HCT116 (cell line): ENCODE measurements at regions not wholly inside any gene's neighbourhood (a gene's known extent, or its start where the extent isn't known, plus 50 kb on each side); places are given as distances from the start of the nearest gene placed in this dataset.

Source experiments
- ATAC-seq: fragments of 200-7000 bp; cut with Tn5 transposase; 2 replicates; pipeline ENCODE4 v1.9.1; 2020; ENCODE audit warnings: mild to moderate bottlenecking, moderate library complexity
- BruUV-seq: library from RNA; stranded (reverse); fragments of 400-500 nt; replicated peaks from 2 replicates; lab custom pipeline; 2021; lab: Mats Ljungman, UMichigan
- CTCF ChIA-PET: fragments of 300-600 bp; sonication (Branson Sonifier 250); formaldehyde crosslinking; loops from one replicate; lab custom pipeline; 2021; ENCODE audit warnings: antibody characterized with exemption; lab: Charles Lee
- POLR2A ChIA-PET: fragments of 300-600, 350-600 bp; sonication (Branson Sonifier 250); formaldehyde crosslinking; loops from one replicate; lab custom pipeline; 2021; ENCODE audit warnings: antibody characterized with exemption; lab: Charles Lee
- RAD21 ChIA-PET, 2 experiments: fragments of 300-600 bp; sonication (Branson Sonifier 250); formaldehyde crosslinking; loops; one replicate each; lab custom pipeline; 2023; ENCODE audit warnings: low total read pairs in 2 of 2; ENCODE audit not compliant: uncharacterized antibody in 2 of 2, unreplicated experiment in 2 of 2, low non-redundant PET in 1 of 2; lab: Charles Lee
- DNase-seq: peaks from one replicate; pipeline ENCODE4 v3.0.0-alpha.2; 2010; ENCODE audit warnings: low read depth, low spot score
- H2AFZ ChIP-seq: fragments of 200-600 bp; shearing (Covaris generic), sonication (generic); 2 replicates; pipeline ENCODE4 v1.6.1; 2017; ENCODE audit warnings: low read depth, mixed run types, mixed read lengths, antibody characterized with exemption, low read length; ENCODE audit not compliant: poor library complexity, severe bottlenecking
- H3K27ac ChIP-seq: 2 replicates; pipeline ENCODE4 v1.5.1; 2012; ENCODE audit warnings: low read depth, low read length
- H3K27me3 ChIP-seq: fragments of 200-600 bp; sonication (generic); 2 replicates; pipeline ENCODE4 v1.6.1; 2016; ENCODE audit warnings: mixed run types, low read length, mixed read lengths; ENCODE audit not compliant: insufficient read depth
- H3K36me3 ChIP-seq, 2 experiments: fragments of 200-500 bp in 1 of 2; fragments of 200-600 bp in 1 of 2; sonication (Bioruptor generic) in 1 of 2; sonication (generic) in 1 of 2; 2 replicates each; pipeline versions ENCODE4 v1.5.1 to v1.6.1; 2014 to 2016; ENCODE audit warnings: low read length in 2 of 2, inconsistent platforms in 1 of 2, mixed read lengths in 1 of 2, mixed run types in 1 of 2; ENCODE audit not compliant: insufficient read depth in 2 of 2, control insufficient read depth in 1 of 2
- H3K4me1 ChIP-seq, 2 experiments: fragments of 200-600 bp in 1 of 2; sonication (generic) in 1 of 2; 2 replicates each; pipeline versions ENCODE4 v1.5.1 to v1.6.1; 2012 to 2017; ENCODE audit warnings: low read length in 2 of 2, inconsistent platforms in 1 of 2, mild to moderate bottlenecking in 1 of 2, mixed read lengths in 1 of 2, mixed run types in 1 of 2, moderate library complexity in 1 of 2; ENCODE audit not compliant: insufficient read depth in 2 of 2, control insufficient read depth in 1 of 2
- H3K4me2 ChIP-seq: fragments of 200-600 bp; sonication (generic); 2 replicates; pipeline ENCODE4 v1.6.1; 2017; ENCODE audit warnings: mixed run types, low read length, mixed read lengths
- H3K4me3 ChIP-seq, 2 experiments: fragments of 200-600 bp in 1 of 2; sonication (generic) in 1 of 2; replicated peaks in 1 of 2; 2 replicates each; pipeline ENCODE4 v1.5.1; 2011 to 2016; ENCODE audit warnings: low read length in 2 of 2, control low read depth in 1 of 2, low read depth in 1 of 2, mild to moderate bottlenecking in 1 of 2, mixed read lengths in 1 of 2, mixed run types in 1 of 2
- H3K79me2 ChIP-seq: fragments of 200-600 bp; sonication (generic); 2 replicates; pipeline ENCODE4 v1.6.1; 2017; ENCODE audit warnings: mild to moderate bottlenecking, mixed run types, low read length, moderate library complexity, mixed read lengths; ENCODE audit not compliant: insufficient read depth
- H3K9ac ChIP-seq: fragments of 200-600 bp; sonication (generic); 2 replicates; pipeline ENCODE4 v1.6.1; 2016; ENCODE audit warnings: low read length, mixed read lengths
- H3K9me2 ChIP-seq: fragments of 200-600 bp; sonication (generic), shearing (Covaris generic); 2 replicates; pipeline ENCODE4 v1.6.1; 2017; ENCODE audit warnings: mixed run types, mild to moderate bottlenecking, moderate library complexity; ENCODE audit not compliant: insufficient read depth
- H3K9me3 ChIP-seq, 2 experiments: fragments of 200-500 bp in 1 of 2; fragments of 200-600 bp in 1 of 2; sonication (Bioruptor generic) in 1 of 2; sonication (generic) in 1 of 2; 2 replicates each; pipeline ENCODE4 v1.6.1; 2014 to 2017; ENCODE audit warnings: low read length in 2 of 2, mixed read lengths in 2 of 2, inconsistent platforms in 1 of 2, low read depth in 1 of 2, mild to moderate bottlenecking in 1 of 2, mixed run types in 1 of 2, moderate library complexity in 1 of 2; ENCODE audit not compliant: control insufficient read depth in 1 of 2, insufficient read depth in 1 of 2
- H4K20me1 ChIP-seq: fragments of 200-600 bp; sonication (generic), shearing (Covaris generic); 2 replicates; pipeline ENCODE4 v1.6.1; 2017; ENCODE audit warnings: mixed run types, mild to moderate bottlenecking, moderate library complexity; ENCODE audit not compliant: insufficient read depth
- CEBPB ChIP-seq: IDR thresholded peaks from 2 replicates; pipeline ENCODE4 v1.6.1; 2012; ENCODE audit warnings: low read depth
- EGR1 ChIP-seq: IDR thresholded peaks from 2 replicates; pipeline ENCODE4 v1.6.1; 2012; ENCODE audit warnings: low read depth
- ELF1 ChIP-seq: IDR thresholded peaks from 2 replicates; pipeline ENCODE4 v1.6.1; 2012; ENCODE audit warnings: low read depth, borderline replicate concordance
- EZH2 ChIP-seq: fragments of 200-600 bp; sonication (generic); IDR thresholded peaks from 2 replicates; pipeline ENCODE4 v1.6.1; 2017; ENCODE audit warnings: antibody characterized with exemption, mixed run types
- EZH2phosphoT487 ChIP-seq: fragments of 200-600 bp; IDR thresholded peaks from 2 replicates; pipeline ENCODE4 v1.6.1; 2018; ENCODE audit warnings: antibody characterized with exemption, borderline replicate concordance
- POLR2A ChIP-seq: IDR thresholded peaks from 2 replicates; pipeline ENCODE4 v1.7.0; 2011; ENCODE audit warnings: borderline replicate concordance; ENCODE audit not compliant: insufficient read depth, insufficient read length; ENCODE audit errors: extremely low read depth
- POLR2AphosphoS5 ChIP-seq: IDR thresholded peaks from 2 replicates; pipeline ENCODE4 v1.6.1; 2011; ENCODE audit warnings: mild to moderate bottlenecking, low read depth, low read length, moderate library complexity
- RAD21 ChIP-seq: IDR thresholded peaks from 2 replicates; pipeline ENCODE4 v1.6.1; 2012; ENCODE audit warnings: low read depth, mild to moderate bottlenecking
- REST ChIP-seq: IDR thresholded peaks from 2 replicates; pipeline ENCODE4 v1.6.1; 2012; ENCODE audit warnings: low read depth
- SIN3A ChIP-seq: IDR thresholded peaks from 2 replicates; pipeline ENCODE4 v1.6.1; 2012; ENCODE audit warnings: low read depth
- SP1 ChIP-seq: IDR thresholded peaks from 2 replicates; pipeline ENCODE4 v1.6.1; 2012; ENCODE audit warnings: low read depth
- SRF ChIP-seq: IDR thresholded peaks from 2 replicates; pipeline ENCODE4 v1.6.1; 2012; ENCODE audit warnings: low read depth
- YY1 ChIP-seq: IDR thresholded peaks from 2 replicates; pipeline ENCODE4 v1.6.1; 2011; ENCODE audit warnings: low read length, low read depth, moderate library complexity, mild to moderate bottlenecking; ENCODE audit not compliant: insufficient replicate concordance; ENCODE audit errors: extremely low read depth
- ZFX ChIP-seq: fragments of 450-650 bp; IDR thresholded peaks from 2 replicates; pipeline ENCODE4 v1.6.1; 2017
- ZNF274 ChIP-seq: fragments of 200-500 bp; sonication (Bioruptor generic); IDR thresholded peaks from 2 replicates; pipeline ENCODE4 v1.6.1; 2014; ENCODE audit warnings: mild to moderate bottlenecking, low read depth, low read length, inconsistent platforms
- intact Hi-C: fragments of 100-400 bp; cut with micrococcal nuclease; formaldehyde crosslinking; loops from 2 replicates; pipeline ENCODE4 v1.10.0; 2022
- TF ChIP-seq, protein P1 (sequence below), 3 experiments: fragments of 200-600 bp in 1 of 3; sonication (generic) in 1 of 3; IDR thresholded peaks in 2 of 3; conservative IDR thresholded peaks in 1 of 3; 2 replicates each; pipeline ENCODE4 v1.5.1; 2012 to 2017; ENCODE audit warnings: low read depth in 2 of 3, low read length in 2 of 3, antibody characterized with exemption in 1 of 3, borderline replicate concordance in 1 of 3, control low read depth in 1 of 3, mild to moderate bottlenecking in 1 of 3, mixed read lengths in 1 of 3, mixed run types in 1 of 3, moderate library complexity in 1 of 3; ENCODE audit not compliant: insufficient read depth in 1 of 3
- TF ChIP-seq, protein P2 (sequence below): IDR thresholded peaks from 2 replicates; pipeline ENCODE4 v1.6.1; 2011; ENCODE audit warnings: mild to moderate bottlenecking, low read length, moderate library complexity; ENCODE audit not compliant: insufficient replicate concordance; ENCODE audit errors: extremely low read depth

- no peak for DNase-seq
- intact Hi-C loops, result no loop called here
- ATAC-seq, result no peak
- H3K4me3 ChIP-seq, result no peak overlapping the region
- H3K9ac ChIP-seq, result no peak overlapping the region
- H3K4me1 ChIP-seq, result no peaks in the 10 kb centered on the region
- no peaks in the 10 kb centered on the region for H4K20me1 ChIP-seq
- H3K79me2 ChIP-seq, result no peaks in the 10 kb centered on the region
- ChIA-PET POLR2A (no interaction called here), CTCF (no interaction called here), RAD21 (no interaction called here)
- no peak overlapping the region for H3K27ac ChIP-seq
- no peak overlapping the region for H3K4me2 ChIP-seq
- no peaks in the 10 kb centered on the region for H3K36me3 ChIP-seq
- no peaks in the 10 kb centered on the region for H3K9me2 ChIP-seq
- H2AFZ ChIP-seq, result no peak overlapping the region
- TF ChIP-seq POLR2AphosphoS5 (no peak), EGR1 (no peak), REST (no peak), RAD21 (no peak), SRF (no peak), EZH2 (no peak), ZFX (no peak), CEBPB (no peak), YY1 (no peak), SIN3A (no peak), EZH2phosphoT487 (no peak), ELF1 (no peak), POLR2A (no peak), ZNF274 (no peak), SP1 (no peak)
- TF ChIP-seq, protein P1, sequence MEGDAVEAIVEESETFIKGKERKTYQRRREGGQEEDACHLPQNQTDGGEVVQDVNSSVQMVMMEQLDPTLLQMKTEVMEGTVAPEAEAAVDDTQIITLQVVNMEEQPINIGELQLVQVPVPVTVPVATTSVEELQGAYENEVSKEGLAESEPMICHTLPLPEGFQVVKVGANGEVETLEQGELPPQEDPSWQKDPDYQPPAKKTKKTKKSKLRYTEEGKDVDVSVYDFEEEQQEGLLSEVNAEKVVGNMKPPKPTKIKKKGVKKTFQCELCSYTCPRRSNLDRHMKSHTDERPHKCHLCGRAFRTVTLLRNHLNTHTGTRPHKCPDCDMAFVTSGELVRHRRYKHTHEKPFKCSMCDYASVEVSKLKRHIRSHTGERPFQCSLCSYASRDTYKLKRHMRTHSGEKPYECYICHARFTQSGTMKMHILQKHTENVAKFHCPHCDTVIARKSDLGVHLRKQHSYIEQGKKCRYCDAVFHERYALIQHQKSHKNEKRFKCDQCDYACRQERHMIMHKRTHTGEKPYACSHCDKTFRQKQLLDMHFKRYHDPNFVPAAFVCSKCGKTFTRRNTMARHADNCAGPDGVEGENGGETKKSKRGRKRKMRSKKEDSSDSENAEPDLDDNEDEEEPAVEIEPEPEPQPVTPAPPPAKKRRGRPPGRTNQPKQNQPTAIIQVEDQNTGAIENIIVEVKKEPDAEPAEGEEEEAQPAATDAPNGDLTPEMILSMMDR (IDR thresholded peaks at IDR 0.05 in 2 of 3, conservative IDR thresholded peaks at IDR 0.05 in 1 of 3; ENCODE audit: borderline replicate concordance in 1 of 3, insufficient read depth in 1 of 3, low read depth in 2 of 3, low read length in 2 of 3), result no peak
- TF ChIP-seq, protein P2, sequence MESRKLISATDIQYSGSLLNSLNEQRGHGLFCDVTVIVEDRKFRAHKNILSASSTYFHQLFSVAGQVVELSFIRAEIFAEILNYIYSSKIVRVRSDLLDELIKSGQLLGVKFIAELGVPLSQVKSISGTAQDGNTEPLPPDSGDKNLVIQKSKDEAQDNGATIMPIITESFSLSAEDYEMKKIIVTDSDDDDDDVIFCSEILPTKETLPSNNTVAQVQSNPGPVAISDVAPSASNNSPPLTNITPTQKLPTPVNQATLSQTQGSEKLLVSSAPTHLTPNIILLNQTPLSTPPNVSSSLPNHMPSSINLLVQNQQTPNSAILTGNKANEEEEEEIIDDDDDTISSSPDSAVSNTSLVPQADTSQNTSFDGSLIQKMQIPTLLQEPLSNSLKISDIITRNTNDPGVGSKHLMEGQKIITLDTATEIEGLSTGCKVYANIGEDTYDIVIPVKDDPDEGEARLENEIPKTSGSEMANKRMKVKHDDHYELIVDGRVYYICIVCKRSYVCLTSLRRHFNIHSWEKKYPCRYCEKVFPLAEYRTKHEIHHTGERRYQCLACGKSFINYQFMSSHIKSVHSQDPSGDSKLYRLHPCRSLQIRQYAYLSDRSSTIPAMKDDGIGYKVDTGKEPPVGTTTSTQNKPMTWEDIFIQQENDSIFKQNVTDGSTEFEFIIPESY, result no peak
- BruUV-seq, result no TSS peak
- no peaks in the 10 kb centered on the region for H3K9me3 ChIP-seq
- H3K27me3 ChIP-seq, result peaks cover 9% of the 10 kb centered on the region; the same call in 1 of the 2 replicates
Observed at GRCh38 chr2:128687565-128687964, 368.9 kb upstream of the HS6ST1 start.
